ENCODE measurements at regions not wholly inside any gene's neighbourhood (a gene's known extent, or its start where the extent isn't known, plus 50 kb on each side); places are given as distances from the start of the nearest gene placed in this dataset.
A peak's percentile ranks its signal among the peaks of the same experiment; 100 is the strongest.
"Not testable (repeated sequence)": the region's sequence is repeated elsewhere in the genome, so short reads cannot be mapped to it uniquely, and the experiment has no call there.

DNA sequence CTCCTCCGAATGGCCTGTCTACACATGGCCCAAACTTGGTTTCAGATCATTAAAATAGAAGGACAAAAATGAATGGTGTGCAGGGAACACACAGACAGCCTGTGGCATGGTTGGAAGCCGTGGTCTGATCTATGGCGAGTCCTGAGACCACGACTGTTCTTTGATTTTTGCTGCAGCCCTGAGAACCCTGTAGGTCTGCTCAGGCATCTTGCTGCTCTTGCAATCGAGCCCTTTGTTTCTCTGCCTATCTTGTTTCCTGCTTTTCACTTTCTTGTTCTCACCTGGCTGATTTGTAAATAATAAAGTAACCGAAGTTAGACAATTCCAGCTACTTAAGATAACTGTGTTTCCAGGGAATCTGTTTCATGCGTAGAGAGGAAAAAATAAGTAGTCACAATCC is 54.1 kb upstream of the NBPF9 start:
- not testable (repeated sequence) for DNase-seq (ENCODE audit: low read depth in 2 of 2)

DNA sequence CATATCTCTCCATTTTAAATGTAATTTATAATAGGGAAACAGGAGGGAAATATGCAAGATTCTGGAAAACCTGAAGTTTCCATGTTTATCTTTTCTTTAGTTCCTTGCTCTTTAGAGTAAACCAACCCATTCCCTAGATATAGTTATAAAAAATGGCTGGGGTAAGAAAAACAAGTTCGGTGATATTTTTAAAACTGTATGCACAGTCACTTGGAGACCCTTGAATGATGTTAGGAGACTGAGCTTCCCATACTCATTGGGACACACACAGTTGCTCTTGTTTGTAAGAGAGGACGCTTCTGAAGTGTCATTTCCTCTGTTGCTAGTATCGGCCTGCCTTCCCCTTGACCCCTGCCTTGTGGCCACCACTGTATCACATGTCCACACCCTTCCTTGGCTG is 55.0 kb upstream of the NBPF9 start:
- not testable (repeated sequence) for DNase-seq (ENCODE audit: low read depth in 2 of 2)

- not testable (repeated sequence) for DNase-seq (ENCODE audit: low read depth in 2 of 2)
Measured at GRCh38 chr1:149163063-149163444, 59.7 kb upstream of the NBPF9 start.

- DNase-seq (ENCODE audit: low read depth in 2 of 2): not testable (repeated sequence)
Measured at GRCh38 chr1:149174765-149175164, 71.4 kb upstream of the NBPF9 start.

- DNase-seq (ENCODE audit: low read depth in 2 of 2): not testable (repeated sequence)
Measured at GRCh38 chr1:149175812-149176211, 72.5 kb upstream of the NBPF9 start.

DNA sequence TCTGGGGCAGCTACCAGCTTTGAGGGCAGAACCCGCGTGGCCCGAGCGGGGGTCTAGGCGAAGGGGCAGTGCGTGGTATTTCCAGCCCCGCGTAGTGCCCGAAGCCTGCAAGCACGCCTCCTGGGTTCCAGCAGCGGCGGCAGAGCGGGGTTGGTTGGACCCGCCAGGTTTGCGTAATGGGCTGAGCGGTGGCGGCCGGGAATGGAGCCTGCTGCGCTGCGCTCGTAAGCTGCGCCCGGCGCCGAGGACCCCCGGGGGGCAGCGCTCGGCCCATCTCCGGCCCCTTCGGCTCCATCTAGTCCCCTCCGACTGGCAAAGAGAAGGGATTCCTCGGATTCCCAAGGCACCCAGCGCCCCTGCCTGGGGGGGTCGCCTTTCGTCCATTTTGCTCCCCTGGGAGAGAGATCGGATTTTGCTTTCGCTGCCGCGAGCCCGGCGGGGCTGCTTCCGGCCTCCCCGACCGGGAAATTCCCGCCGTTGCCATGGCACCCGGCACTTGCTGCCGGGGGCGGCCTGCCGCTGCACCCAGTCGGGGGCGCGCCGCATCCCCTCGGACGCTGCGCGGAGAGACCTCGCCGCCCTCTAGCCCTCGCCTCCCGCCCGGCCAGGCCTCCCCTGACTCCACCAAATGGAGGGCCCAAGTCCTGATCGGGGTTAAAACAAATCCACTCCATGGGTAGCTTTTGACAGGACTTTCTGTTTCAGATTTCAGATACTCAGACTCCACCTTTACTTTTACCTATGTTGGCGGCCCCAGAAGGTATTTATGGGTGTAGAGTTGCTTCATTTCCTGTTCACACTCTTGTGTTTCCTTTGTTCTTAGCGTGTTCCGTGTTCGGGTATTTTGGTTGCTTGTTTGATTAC is 73.3 kb upstream of the NBPF9 start:
- DNase-seq (ENCODE audit: low read depth in 2 of 2): peak; percentile 35 to 36

DNA sequence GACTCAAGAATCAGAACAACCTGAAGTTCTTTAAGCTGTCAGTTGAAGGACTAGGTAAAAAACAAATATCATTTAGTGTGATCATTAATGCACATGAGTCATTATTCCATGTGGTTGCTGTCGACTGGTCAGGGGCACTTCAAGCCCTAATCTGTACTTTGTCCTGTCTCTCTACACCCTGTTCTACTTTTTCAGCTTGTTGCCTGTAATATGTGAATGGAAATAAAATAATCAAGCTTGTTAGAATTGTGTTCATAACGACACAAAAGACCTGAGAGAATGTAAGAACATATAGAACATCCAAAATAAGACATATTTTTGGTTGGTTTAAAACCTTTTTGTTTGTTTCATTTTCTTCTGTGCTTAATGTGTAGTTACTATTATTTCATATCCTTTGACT is 87.4 kb upstream of the NBPF9 start:
- DNase-seq (ENCODE audit: low read depth in 2 of 2): not testable (repeated sequence)

- not testable (repeated sequence) for DNase-seq (ENCODE audit: low read depth in 2 of 2)
Measured at GRCh38 chr1:149196651-149197050, 93.3 kb upstream of the NBPF9 start.

DNA sequence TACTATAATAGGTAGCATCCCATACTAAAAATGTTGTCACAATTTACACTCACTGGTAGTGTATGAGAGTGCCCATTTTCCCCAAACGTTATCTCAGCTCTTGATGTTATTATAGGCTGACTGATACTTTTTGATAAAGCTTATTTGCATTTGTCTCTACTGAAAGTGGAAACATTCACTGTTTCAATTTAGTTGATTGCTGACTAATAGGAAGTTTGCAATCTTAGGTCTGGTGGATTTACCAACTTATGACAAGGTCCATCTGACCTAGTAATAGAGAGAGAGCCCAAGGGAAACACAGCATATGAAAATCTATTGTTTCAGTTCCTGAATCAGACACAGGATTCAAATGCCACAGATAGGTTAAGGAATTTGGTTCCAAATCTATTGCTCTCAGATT is 97.2 kb upstream of the NBPF9 start:
- not testable (repeated sequence) for DNase-seq (ENCODE audit: low read depth in 2 of 2)

DNA sequence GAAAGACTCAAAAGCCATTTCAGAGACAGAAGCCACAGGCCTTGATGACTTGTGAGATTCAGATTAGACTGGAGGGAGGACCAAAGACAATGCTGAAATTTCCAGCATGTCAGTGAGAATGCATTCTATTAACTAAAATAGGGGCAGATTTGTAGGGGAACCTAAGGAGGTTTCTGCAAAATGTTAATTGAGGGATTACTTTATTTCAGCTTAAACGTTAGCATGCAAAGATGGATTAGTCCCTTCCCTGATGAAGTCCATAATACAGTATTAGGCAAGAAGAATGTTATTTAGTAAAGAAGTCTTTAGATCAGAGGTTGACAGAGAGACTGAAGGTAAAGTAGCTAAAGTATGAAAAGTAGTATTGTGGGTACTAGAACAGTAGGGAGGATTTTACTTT is 98.9 kb upstream of the NBPF9 start:
- DNase-seq (ENCODE audit: low read depth in 2 of 2): not testable (repeated sequence)

GRCh38 chr1:149204396-149204795 is 101.0 kb upstream of the NBPF9 start:
- not testable (repeated sequence) for DNase-seq (ENCODE audit: low read depth in 2 of 2)

- DNase-seq (ENCODE audit: low read depth in 2 of 2): not testable (repeated sequence)
Measured at GRCh38 chr1:149208836-149209235, 105.5 kb upstream of the NBPF9 start.

GRCh38 chr1:149211757-149212420 is 108.5 kb upstream of the NBPF9 start:
- DNase-seq (ENCODE audit: low read depth in 2 of 2): not testable (repeated sequence)

DNA sequence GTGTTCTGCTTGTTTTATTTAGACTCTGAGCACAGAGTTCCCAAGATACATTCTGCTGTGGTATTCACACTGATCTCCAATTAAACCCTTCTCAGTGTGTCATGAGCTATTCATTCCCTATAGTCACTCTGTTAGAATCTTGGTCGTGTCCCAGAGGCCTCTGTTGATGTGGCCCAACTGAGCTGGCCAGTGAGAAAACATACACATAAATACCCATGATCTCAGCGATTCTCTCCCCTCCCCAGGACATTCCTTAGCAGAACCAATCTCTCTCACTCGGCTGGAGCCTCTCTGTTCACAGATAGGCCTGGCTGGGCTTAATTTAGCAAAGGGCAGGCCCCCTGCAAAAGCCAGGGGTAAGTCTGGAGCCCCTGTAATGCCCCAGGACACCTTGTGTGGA is 109.6 kb upstream of the NBPF9 start:
- DNase-seq (ENCODE audit: low read depth in 2 of 2): not testable (repeated sequence)

DNA sequence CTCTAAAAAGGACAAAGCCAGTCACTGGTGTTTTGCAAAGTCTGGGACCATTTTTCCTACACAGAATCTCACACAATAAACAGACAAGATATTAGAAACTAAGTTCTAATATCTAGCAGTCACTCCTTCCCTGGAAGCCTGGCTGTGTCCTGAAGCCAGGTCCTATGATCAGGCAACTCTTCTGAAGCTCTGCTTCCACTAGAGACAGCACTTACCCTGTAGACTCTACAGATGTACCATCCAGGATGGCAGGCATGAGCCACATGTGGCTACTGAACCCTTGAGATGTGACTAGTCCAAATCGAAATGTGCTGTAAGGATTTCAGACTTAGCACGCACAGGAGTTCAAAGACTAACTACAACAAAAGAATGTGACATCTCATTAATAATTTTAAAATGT is 110.3 kb upstream of the NBPF9 start:
- DNase-seq (ENCODE audit: low read depth in 2 of 2): not testable (repeated sequence)

DNA sequence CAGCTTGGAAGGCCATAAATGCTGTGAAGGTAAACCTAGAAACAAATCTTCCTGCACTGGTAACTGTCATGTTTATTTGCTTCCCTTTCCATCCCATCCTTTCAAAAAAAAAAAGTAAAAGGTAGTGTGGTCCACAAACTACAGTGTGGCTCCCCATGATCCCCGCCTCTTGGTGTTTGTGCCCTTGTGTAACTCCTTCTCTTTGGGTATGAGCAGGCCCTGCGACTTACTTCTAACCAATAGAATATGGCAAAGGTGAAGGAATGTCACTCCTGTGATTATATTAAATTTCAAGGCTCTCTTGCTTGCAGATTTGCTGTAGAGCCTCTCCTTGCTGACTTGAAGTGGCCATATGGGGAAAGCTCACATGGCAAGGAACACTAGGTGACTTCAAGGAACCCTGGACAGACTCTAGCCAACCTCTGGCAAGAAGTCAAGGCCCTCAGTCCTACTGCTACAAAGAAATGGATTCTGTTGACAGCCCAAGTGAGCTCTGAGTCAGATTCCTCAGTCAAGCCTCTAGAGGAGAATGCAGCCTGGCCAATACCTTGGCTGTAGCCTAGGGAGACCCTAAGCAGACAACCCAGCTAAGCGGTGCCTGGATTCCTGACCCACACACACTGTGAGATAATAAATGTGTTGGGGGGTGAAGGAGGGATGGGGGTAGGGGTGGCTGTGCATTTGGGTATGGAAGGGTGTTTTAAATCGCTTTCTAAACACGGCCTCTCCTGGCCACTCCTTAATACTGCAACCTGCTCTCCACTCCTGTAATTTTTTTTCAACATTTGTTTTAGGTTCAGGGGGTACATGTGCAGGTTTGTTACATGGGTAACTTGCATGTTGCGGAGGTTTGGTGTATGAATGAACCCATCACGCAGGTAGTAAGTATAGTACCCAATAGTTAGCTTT is 115.0 kb upstream of the NBPF9 start:
- DNase-seq (ENCODE audit: low read depth in 2 of 2): not testable (repeated sequence)

GRCh38 chr1:149219539-149219938 is 116.2 kb upstream of the NBPF9 start:
- DNase-seq (ENCODE audit: low read depth in 2 of 2): not testable (repeated sequence)

GRCh38 chr1:149220463-149221074 is 117.2 kb upstream of the NBPF9 start:
- not testable (repeated sequence) for DNase-seq (ENCODE audit: low read depth in 2 of 2)

DNA sequence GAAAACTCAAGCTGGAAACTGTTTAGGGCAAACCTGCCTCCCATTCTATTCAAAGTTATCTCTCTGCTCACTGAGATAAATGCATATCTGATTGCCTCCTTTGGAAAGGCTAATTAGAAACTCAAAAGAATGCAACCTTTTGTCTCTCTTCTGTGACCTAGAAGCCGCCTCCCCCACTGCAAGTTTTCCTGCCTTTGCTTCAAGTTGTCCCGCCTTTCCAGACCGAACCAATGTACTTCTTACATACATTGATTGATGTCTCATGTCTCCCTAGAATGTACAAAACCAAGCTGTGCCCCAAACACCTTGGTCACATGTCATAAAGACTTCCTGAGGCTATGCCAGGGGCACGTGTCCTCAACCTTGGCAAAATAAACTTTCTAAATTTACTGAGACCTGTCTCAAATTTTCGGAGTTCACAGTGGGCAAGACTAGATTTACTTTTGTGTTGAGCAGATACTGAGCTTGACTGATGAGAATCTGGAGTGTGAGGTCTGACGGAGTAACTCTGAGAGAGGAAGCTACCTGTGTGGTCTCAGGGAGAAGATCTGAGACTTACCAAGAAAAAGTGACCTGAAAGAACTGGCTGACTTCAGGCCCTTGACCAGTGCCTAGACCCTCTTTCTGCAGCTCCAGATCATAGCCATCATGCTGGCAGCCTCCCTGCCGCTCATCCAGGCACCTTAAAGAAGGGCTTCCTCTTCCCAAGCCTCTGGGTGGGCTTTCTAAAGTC is 124.7 kb upstream of the NBPF9 start:
- not testable (repeated sequence) for DNase-seq (ENCODE audit: low read depth in 2 of 2)

- not testable (repeated sequence) for DNase-seq (ENCODE audit: low read depth in 2 of 2)
Measured at GRCh38 chr1:149228672-149229585, 125.6 kb upstream of the NBPF9 start.

Data from stimulated activated CD8-positive, alpha-beta memory T cell treated with anti-CD3 and anti-CD28 coated beads, Interleukin-15, amount 100 ng/mL, for 48 hours (primary cell).